ENCODE measurements at regions not wholly inside any gene's neighbourhood (a gene's known extent, or its start where the extent isn't known, plus 50 kb on each side); places are given as distances from the start of the nearest gene placed in this dataset.

GRCh38 chr18:61980355-61980754, 87.5 kb upstream of the RNF152 start:
- Histone ChIP-seq H3K9me3 (ENCODE audit: control insufficient read depth, low read length) (no peaks in the 10 kb centered on the region), H3K4me3 (ENCODE audit: low read depth, low read length) (no peak overlapping the region), H3K9ac (no peak overlapping the region), H3K79me2 (no peaks in the 10 kb centered on the region), H3K4me1 (peaks cover 3% of the 10 kb centered on the region), H3K36me3 (ENCODE audit: control insufficient read depth, insufficient read depth, low read length) (no peaks in the 10 kb centered on the region), H3K27ac (no peak overlapping the region), H3K27me3 (ENCODE audit: control insufficient read depth, insufficient read depth, low read length) (no peaks in the 10 kb centered on the region), H3K4me2 (ENCODE audit: low read length) (no peak overlapping the region), H2AFZ (peak overlapping the region; percentile 13)
- TF ChIP-seq, protein P1, sequence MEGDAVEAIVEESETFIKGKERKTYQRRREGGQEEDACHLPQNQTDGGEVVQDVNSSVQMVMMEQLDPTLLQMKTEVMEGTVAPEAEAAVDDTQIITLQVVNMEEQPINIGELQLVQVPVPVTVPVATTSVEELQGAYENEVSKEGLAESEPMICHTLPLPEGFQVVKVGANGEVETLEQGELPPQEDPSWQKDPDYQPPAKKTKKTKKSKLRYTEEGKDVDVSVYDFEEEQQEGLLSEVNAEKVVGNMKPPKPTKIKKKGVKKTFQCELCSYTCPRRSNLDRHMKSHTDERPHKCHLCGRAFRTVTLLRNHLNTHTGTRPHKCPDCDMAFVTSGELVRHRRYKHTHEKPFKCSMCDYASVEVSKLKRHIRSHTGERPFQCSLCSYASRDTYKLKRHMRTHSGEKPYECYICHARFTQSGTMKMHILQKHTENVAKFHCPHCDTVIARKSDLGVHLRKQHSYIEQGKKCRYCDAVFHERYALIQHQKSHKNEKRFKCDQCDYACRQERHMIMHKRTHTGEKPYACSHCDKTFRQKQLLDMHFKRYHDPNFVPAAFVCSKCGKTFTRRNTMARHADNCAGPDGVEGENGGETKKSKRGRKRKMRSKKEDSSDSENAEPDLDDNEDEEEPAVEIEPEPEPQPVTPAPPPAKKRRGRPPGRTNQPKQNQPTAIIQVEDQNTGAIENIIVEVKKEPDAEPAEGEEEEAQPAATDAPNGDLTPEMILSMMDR (IDR thresholded peaks at IDR 0.05), result no peak

- TF ChIP-seq, protein P1 (IDR thresholded peaks at IDR 0.05), result no peak
- H3K9ac ChIP-seq, result no peak overlapping the region
- H3K4me2 ChIP-seq (ENCODE audit: low read length), result no peak overlapping the region
- H3K36me3 ChIP-seq (ENCODE audit: control insufficient read depth, insufficient read depth, low read length), result no peaks in the 10 kb centered on the region
- no peaks in the 10 kb centered on the region for H3K79me2 ChIP-seq
- no peaks in the 10 kb centered on the region for H3K27me3 ChIP-seq (ENCODE audit: control insufficient read depth, insufficient read depth, low read length)
- no peak overlapping the region for H2AFZ ChIP-seq
- H3K4me1 ChIP-seq, result peaks cover 3% of the 10 kb centered on the region
- no peak overlapping the region for H3K27ac ChIP-seq
- H3K4me3 ChIP-seq (ENCODE audit: low read depth, low read length), result no peak overlapping the region
- H3K9me3 ChIP-seq (ENCODE audit: control insufficient read depth, low read length), result no peaks in the 10 kb centered on the region
Measured at GRCh38 chr18:61975526-61976326, 82.9 kb upstream of the RNF152 start.

GRCh38 chr18:61973273-61974115, 80.7 kb upstream of the RNF152 start:
- Histone ChIP-seq H3K9ac (no peak overlapping the region), H3K4me2 (ENCODE audit: low read length) (no peak overlapping the region), H3K27me3 (ENCODE audit: control insufficient read depth, insufficient read depth, low read length) (no peaks in the 10 kb centered on the region), H3K79me2 (no peaks in the 10 kb centered on the region), H3K36me3 (ENCODE audit: control insufficient read depth, insufficient read depth, low read length) (no peaks in the 10 kb centered on the region), H2AFZ (no peak overlapping the region), H3K4me3 (ENCODE audit: low read depth, low read length) (no peak overlapping the region), H3K9me3 (ENCODE audit: control insufficient read depth, low read length) (no peaks in the 10 kb centered on the region), H3K27ac (no peak overlapping the region), H3K4me1 (no peaks in the 10 kb centered on the region)
- TF ChIP-seq, protein P1 (IDR thresholded peaks at IDR 0.05), result no peak

- Histone ChIP-seq H3K4me3 (ENCODE audit: low read depth, low read length) (no peak overlapping the region), H3K4me1 (no peaks in the 10 kb centered on the region), H3K9me3 (ENCODE audit: control insufficient read depth, low read length) (no peaks in the 10 kb centered on the region), H3K27ac (no peak overlapping the region), H3K36me3 (ENCODE audit: control insufficient read depth, insufficient read depth, low read length) (no peaks in the 10 kb centered on the region), H3K79me2 (no peaks in the 10 kb centered on the region), H3K9ac (no peak overlapping the region), H2AFZ (no peak overlapping the region), H3K27me3 (ENCODE audit: control insufficient read depth, insufficient read depth, low read length) (no peaks in the 10 kb centered on the region), H3K4me2 (ENCODE audit: low read length) (no peak overlapping the region)
- TF ChIP-seq, protein P1 (IDR thresholded peaks at IDR 0.05), result no peak
Measured at GRCh38 chr18:61972389-61973264, 79.8 kb upstream of the RNF152 start.

Data from parathyroid adenoma (tissue), 2 donors.